ENCODE measurements at regions not wholly inside any gene's neighbourhood (a gene's known extent, or its start where the extent isn't known, plus 50 kb on each side); places are given as distances from the start of the nearest gene placed in this dataset.

GRCh38 chr2:144943986-144944385 is 424.1 kb upstream of the ZEB2 start:
- TF ChIP-seq, protein P1, sequence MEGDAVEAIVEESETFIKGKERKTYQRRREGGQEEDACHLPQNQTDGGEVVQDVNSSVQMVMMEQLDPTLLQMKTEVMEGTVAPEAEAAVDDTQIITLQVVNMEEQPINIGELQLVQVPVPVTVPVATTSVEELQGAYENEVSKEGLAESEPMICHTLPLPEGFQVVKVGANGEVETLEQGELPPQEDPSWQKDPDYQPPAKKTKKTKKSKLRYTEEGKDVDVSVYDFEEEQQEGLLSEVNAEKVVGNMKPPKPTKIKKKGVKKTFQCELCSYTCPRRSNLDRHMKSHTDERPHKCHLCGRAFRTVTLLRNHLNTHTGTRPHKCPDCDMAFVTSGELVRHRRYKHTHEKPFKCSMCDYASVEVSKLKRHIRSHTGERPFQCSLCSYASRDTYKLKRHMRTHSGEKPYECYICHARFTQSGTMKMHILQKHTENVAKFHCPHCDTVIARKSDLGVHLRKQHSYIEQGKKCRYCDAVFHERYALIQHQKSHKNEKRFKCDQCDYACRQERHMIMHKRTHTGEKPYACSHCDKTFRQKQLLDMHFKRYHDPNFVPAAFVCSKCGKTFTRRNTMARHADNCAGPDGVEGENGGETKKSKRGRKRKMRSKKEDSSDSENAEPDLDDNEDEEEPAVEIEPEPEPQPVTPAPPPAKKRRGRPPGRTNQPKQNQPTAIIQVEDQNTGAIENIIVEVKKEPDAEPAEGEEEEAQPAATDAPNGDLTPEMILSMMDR (conservative IDR thresholded peaks at IDR 0.05; ENCODE audit: low read depth, low read length): no peak
- no peak for TF ChIP-seq EZH2 (IDR thresholded peaks at IDR 0.05; ENCODE audit: borderline replicate concordance, low read depth, low read length, poor library complexity, severe bottlenecking)
